ENCODE measurements at regions not wholly inside any gene's neighbourhood (a gene's known extent, or its start where the extent isn't known, plus 50 kb on each side); places are given as distances from the start of the nearest gene placed in this dataset.
"Not testable (repeated sequence)": the region's sequence is repeated elsewhere in the genome, so short reads cannot be mapped to it uniquely, and the experiment has no call there.

DNA sequence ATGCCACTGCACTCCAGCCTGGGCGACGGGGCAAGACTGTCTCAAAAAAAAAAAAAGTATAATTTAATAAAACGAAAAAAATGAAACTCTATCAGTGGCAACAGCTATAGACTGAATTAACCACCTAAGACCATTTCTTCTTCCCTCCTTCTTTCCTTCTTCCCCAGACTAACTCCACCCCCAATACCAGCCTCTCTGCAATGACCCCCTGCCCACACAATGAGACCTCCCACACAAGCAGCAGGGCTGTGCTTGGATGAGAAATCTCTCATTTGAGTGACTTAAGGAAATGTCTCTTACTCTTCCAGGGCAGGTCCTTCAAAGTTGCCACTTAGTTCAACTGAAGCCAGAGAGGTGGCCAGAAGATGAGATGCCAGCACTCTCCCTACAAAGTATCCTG lies 94.5 kb upstream of the SYT6 start:
- H3K18ac ChIP-seq (ENCODE audit: low read depth, low read length), result no peak overlapping the region
- no peak overlapping the region for H3K4me2 ChIP-seq (ENCODE audit: low read depth, low read length)
- no peak overlapping the region for H3K4ac ChIP-seq (ENCODE audit: low read depth, low read length)
- no CpG with 5 or more reads among the region's 3 CpGs for WGBS, 2 experiments (ENCODE audit: extremely low coverage in 2 of 2, insufficient read length in 1 of 2)
- no peaks in the 10 kb centered on the region; the same call in none of the 2 replicates for H3K27me3 ChIP-seq (ENCODE audit: control insufficient read depth, insufficient read depth, low read length)
- H3K4me1 ChIP-seq (ENCODE audit: control insufficient read depth, insufficient read depth, low read length), result no peaks in the 10 kb centered on the region
- dilution Hi-C loops (cut with HindIII; ENCODE audit: low sequenced_read_pairs, unreplicated experiment) (no loop called here), intact Hi-C loops (cut with micrococcal nuclease) (no loop called here), in situ Hi-C loops (cut with MboI; ENCODE audit: low sequenced_read_pairs) (no loop called here)
- no peak overlapping the region for H2BK15ac ChIP-seq (ENCODE audit: low read depth, low read length)
- no peaks in the 10 kb centered on the region for H3K79me1 ChIP-seq (ENCODE audit: low read depth in 1 of 2, low read length in 2 of 2)
- H3K14ac ChIP-seq (replicated peaks; ENCODE audit: low read depth, low read length), result no peak overlapping the region
- CTCF ChIA-PET, result interaction anchor here (1.1 kb wide), 1 partner anchor 14 kb away, joined by 3 read pairs; no protein-coding TSS in a partner anchor
- no peaks in the 10 kb centered on the region for H4K20me1 ChIP-seq (ENCODE audit: insufficient read depth, low read length)
- H3K9ac ChIP-seq (ENCODE audit: low read depth, low read length), result no peak overlapping the region
- no peak overlapping the region for H2AK9ac ChIP-seq (replicated peaks; ENCODE audit: low read depth, low read length, poor library complexity)
- no peaks in the 10 kb centered on the region for H3K9me3 ChIP-seq (ENCODE audit: control insufficient read depth, insufficient read depth, low read length)
- H2BK5ac ChIP-seq (ENCODE audit: low read depth, low read length, poor library complexity, severe bottlenecking), result no peak overlapping the region
- POLR2A ChIA-PET (ENCODE audit: unreplicated experiment), result no interaction called here
- DNase-seq (no peak), ATAC-seq (ENCODE audit: low read depth) (no peak)
- no peak overlapping the region for H2AK5ac ChIP-seq (ENCODE audit: low read depth, low read length)
- no peak overlapping the region for H3K27ac ChIP-seq (ENCODE audit: insufficient read depth, low read length)
- H3K36me3 ChIP-seq (ENCODE audit: control insufficient read depth, insufficient read depth, low read length), result no peaks in the 10 kb centered on the region
- BruUV-seq (replicated peaks), result no TSS peak
- H4K5ac ChIP-seq (ENCODE audit: low read depth, low read length), result no peak overlapping the region
- H3K4me3 ChIP-seq (ENCODE audit: insufficient read depth, low read depth, low read length), result no peak overlapping the region
- H4K91ac ChIP-seq (ENCODE audit: insufficient read depth, low read depth, low read length), result no peak overlapping the region
- no peak overlapping the region for H2BK20ac ChIP-seq (ENCODE audit: low read depth, low read length)
- no peak overlapping the region for H3K56ac ChIP-seq (ENCODE audit: extremely low read depth, insufficient read depth, low read length)
- H2AFZ ChIP-seq (replicated peaks; ENCODE audit: low read length, poor library complexity), result no peak overlapping the region
- no peaks in the 10 kb centered on the region for H3K9me1 ChIP-seq (ENCODE audit: insufficient read depth, low read length)
- no peak overlapping the region for H4K8ac ChIP-seq (ENCODE audit: low read depth in 2 of 2, low read length in 2 of 2)
- H3K23ac ChIP-seq (ENCODE audit: low read depth, low read length), result no peak overlapping the region
- no peak overlapping the region for H2BK120ac ChIP-seq (ENCODE audit: low read depth, low read length)
- no peak for TF ChIP-seq RAD21 (IDR thresholded peaks at IDR 0.05; ENCODE audit: low read length)
- no peak for TF ChIP-seq MAFK (IDR thresholded peaks at IDR 0.05; ENCODE audit: low read depth, low read length)

DNA sequence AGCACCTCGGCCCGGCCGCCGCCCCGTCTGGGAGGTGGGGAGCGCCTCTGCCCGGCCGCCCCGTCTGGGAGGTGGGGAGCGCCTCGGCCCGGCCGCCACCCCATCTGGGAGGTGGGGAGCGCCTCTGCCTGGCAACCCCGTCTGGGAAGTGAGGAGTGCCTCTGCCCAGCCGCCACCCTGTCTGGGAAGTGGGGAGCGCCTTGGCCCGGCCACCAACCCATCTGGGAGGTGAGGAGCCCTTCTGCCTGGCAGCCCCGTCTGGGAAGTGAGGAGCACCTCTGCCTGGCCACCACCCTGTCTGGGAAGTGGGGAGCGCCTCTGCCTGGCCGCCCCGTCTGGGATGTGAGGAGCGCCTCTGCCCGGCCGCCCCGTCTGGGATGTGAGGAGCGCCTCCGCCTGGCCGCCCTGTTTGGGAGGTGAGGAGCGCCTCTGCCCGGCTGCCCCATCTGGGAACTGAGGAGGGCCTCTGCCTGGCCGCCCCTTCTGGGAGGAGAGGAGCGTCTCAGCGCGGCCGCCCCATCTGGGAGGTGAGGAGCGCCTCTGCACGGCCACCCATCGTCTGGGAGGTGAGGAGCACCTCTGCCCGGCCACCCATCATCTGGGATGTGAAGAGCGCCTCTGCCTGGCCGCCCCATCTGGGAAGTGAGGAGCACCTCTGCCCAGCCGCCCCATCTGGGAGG lies 89.0 kb upstream of the SYT6 start:
- dilution Hi-C loops (cut with HindIII; ENCODE audit: low sequenced_read_pairs, unreplicated experiment); H2BK20ac ChIP-seq (ENCODE audit: low read depth, low read length); H4K8ac ChIP-seq (ENCODE audit: low read depth in 2 of 2, low read length in 2 of 2); H3K27ac ChIP-seq (ENCODE audit: insufficient read depth, low read length); H2AK5ac ChIP-seq (ENCODE audit: low read depth, low read length); H3K4me2 ChIP-seq (ENCODE audit: low read depth, low read length); H3K14ac ChIP-seq (replicated peaks; ENCODE audit: low read depth, low read length); H3K79me1 ChIP-seq (ENCODE audit: low read depth in 1 of 2, low read length in 2 of 2); H4K5ac ChIP-seq (ENCODE audit: low read depth, low read length); POLR2A ChIA-PET (ENCODE audit: unreplicated experiment); ATAC-seq (ENCODE audit: low read depth); H3K27me3 ChIP-seq (ENCODE audit: control insufficient read depth, insufficient read depth, low read length); in situ Hi-C loops (cut with MboI; ENCODE audit: low sequenced_read_pairs); H3K9ac ChIP-seq (ENCODE audit: low read depth, low read length); H3K9me3 ChIP-seq (ENCODE audit: control insufficient read depth, insufficient read depth, low read length); H4K20me1 ChIP-seq (ENCODE audit: insufficient read depth, low read length); DNase-seq; H3K9me1 ChIP-seq (ENCODE audit: insufficient read depth, low read length); CTCF ChIA-PET; H2BK120ac ChIP-seq (ENCODE audit: low read depth, low read length); H2AK9ac ChIP-seq (replicated peaks; ENCODE audit: low read depth, low read length, poor library complexity); H3K23ac ChIP-seq (ENCODE audit: low read depth, low read length); H4K91ac ChIP-seq (ENCODE audit: insufficient read depth, low read depth, low read length); H3K18ac ChIP-seq (ENCODE audit: low read depth, low read length); H3K4me1 ChIP-seq (ENCODE audit: control insufficient read depth, insufficient read depth, low read length); H2BK15ac ChIP-seq (ENCODE audit: low read depth, low read length); H3K4me3 ChIP-seq (ENCODE audit: insufficient read depth, low read depth, low read length); H2BK5ac ChIP-seq (ENCODE audit: low read depth, low read length, poor library complexity, severe bottlenecking); H2AFZ ChIP-seq (replicated peaks; ENCODE audit: low read length, poor library complexity); BruUV-seq (replicated peaks); H3K4ac ChIP-seq (ENCODE audit: low read depth, low read length); intact Hi-C loops (cut with micrococcal nuclease); H3K56ac ChIP-seq (ENCODE audit: extremely low read depth, insufficient read depth, low read length); H3K36me3 ChIP-seq (ENCODE audit: control insufficient read depth, insufficient read depth, low read length): not testable (repeated sequence)
- WGBS, 2 experiments (ENCODE audit: extremely low coverage in 2 of 2, insufficient read length in 1 of 2), result no CpG with 5 or more reads among the region's 43 CpGs

Measured in IMR-90 (cell line).